Transverse colon (tissue), 4 donors: ENCODE measurements at regions not wholly inside any gene's neighbourhood (a gene's known extent, or its start where the extent isn't known, plus 50 kb on each side); places are given as distances from the start of the nearest gene placed in this dataset.

Experiments used
- DNase-seq: peaks from one replicate; pipeline ENCODE4 v3.0.0-alpha.2; 2019
- H3K27ac ChIP-seq, 4 donors: fragments of 200-600 bp; sonication (generic); 2 replicates each; pipeline ENCODE4 v1.5.1; 2016 to 2018; ENCODE audit warnings: inconsistent platforms in 4 of 4
- H3K27me3 ChIP-seq: fragments of 200-600 bp; sonication (generic); 2 replicates; pipeline ENCODE4 v1.5.1; 2017; ENCODE audit warnings: inconsistent platforms
- H3K36me3 ChIP-seq, 4 donors: fragments of 200-600 bp; sonication (generic); 2 replicates each; pipeline ENCODE4 v1.5.1; 2017 to 2019; ENCODE audit warnings: inconsistent platforms in 4 of 4
- H3K4me1 ChIP-seq, 4 donors: fragments of 200-600 bp; sonication (generic); 2 replicates each; pipeline ENCODE4 v1.5.1; 2017 to 2020; ENCODE audit warnings: inconsistent platforms in 4 of 4
- H3K4me3 ChIP-seq, 4 donors: fragments of 200-600 bp; sonication (generic); 1 replicate in 1 of 4; 2 replicates in 3 of 4; pipeline versions ENCODE4 v1.5.1 to v1.6.1; 2017 to 2019; ENCODE audit warnings: inconsistent platforms in 4 of 4
- H3K9me3 ChIP-seq, 2 donors: fragments of 200-600 bp; sonication (generic); 2 replicates each; pipeline ENCODE4 v1.5.1; 2017 to 2019; ENCODE audit warnings: inconsistent platforms in 2 of 2
- CTCF ChIP-seq, 5 experiments: fragments of 200-600 bp in 3 of 5; fragments of 450-650 bp in 2 of 5; sonication (generic) in 3 of 5; IDR thresholded peaks; 1 replicate in 2 of 5; 2 replicates in 3 of 5; pipeline ENCODE4 v1.5.1; 2016 to 2017; ENCODE audit warnings: antibody characterized with exemption in 5 of 5, inconsistent platforms in 3 of 5, mild to moderate bottlenecking in 2 of 5, moderate library complexity in 1 of 5
- EP300 ChIP-seq: sonication (generic); formaldehyde crosslinking; IDR thresholded peaks from one replicate; pipeline ENCODE4 v1.6.1; 2017; ENCODE audit warnings: antibody characterized with exemption, low read depth
- POLR2A ChIP-seq: fragments of 450-650 bp; IDR thresholded peaks from one replicate; pipeline ENCODE4 v1.6.1; 2016; ENCODE audit warnings: antibody characterized with exemption, mild to moderate bottlenecking, moderate library complexity
- POLR2AphosphoS5 ChIP-seq, 3 donors: sonication (generic); formaldehyde crosslinking; IDR thresholded peaks; one replicate each; pipeline ENCODE4 v1.6.1; 2016; ENCODE audit warnings: antibody characterized with exemption in 3 of 3
- WGBS, 2 donors: methylation state at CpG; one replicate each; pipeline ENCODE4 v1.1.5; 2018; ENCODE audit warnings: low coverage in 1 of 2; 5-methylcytosine and 5-hydroxymethylcytosine counted together
- in situ Hi-C, 4 donors: fragments of 200-750 bp; cut with MboI; loops; one replicate each; pipeline versions ENCODE4 v1.15.0 to v1.15.1; 2017; ENCODE audit warnings: low sequenced_read_pairs in 3 of 4, low pct_ligation_motif_present in 1 of 4, low pct_unique_long_range_greater_than_20kb in 1 of 4
- intact Hi-C: fragments of 100-400 bp; cut with DNase I; formaldehyde crosslinking; loops from one replicate; pipeline ENCODE4 v1.15.1; 2023; ENCODE audit warnings: low total_unique reads

GRCh38 chr6:170096191-170096802, 194.6 kb downstream of the DLL1 start:
- Histone ChIP-seq H3K4me1 (peaks cover 0 to 8% (median 0%) of the 10 kb centered on the region in 4 donors), H3K27ac (peak overlapping the region in 1 of 4 donors; percentile 51), H3K9me3 (no peaks in the 10 kb centered on the region), H3K36me3 (no peaks in the 10 kb centered on the region), H3K4me3 (no peak overlapping the region), H3K27me3 (no peaks in the 10 kb centered on the region)
- TF ChIP-seq POLR2AphosphoS5 (IDR thresholded peaks at IDR 0.05) (no peak), CTCF (IDR thresholded peaks at IDR 0.05) (no peak), EP300 (no peak), POLR2A (no peak)
- intact Hi-C loops (no loop called here), in situ Hi-C loops (no loop called here)
- WGBS, 2 donors = 34 to 68% methylated on average over 3 to 23 of the region's 23 CpGs
- DNase-seq = no peak

- TF ChIP-seq CTCF (IDR thresholded peaks at IDR 0.05) (no peak), EP300 (no peak), POLR2A (no peak), POLR2AphosphoS5 (IDR thresholded peaks at IDR 0.05) (no peak)
Observed at GRCh38 chr6:170095273-170095981, 195.5 kb downstream of the DLL1 start.

GRCh38 chr6:170094686-170095272, 196.1 kb downstream of the DLL1 start:
- in situ Hi-C loops = no loop called here

More at GRCh38 chr6:170095273-170095981, 195.5 kb downstream of the DLL1 start:
- Histone ChIP-seq H3K9me3 (no peaks in the 10 kb centered on the region), H3K4me3 (no peak overlapping the region), H3K27me3 (no peaks in the 10 kb centered on the region), H3K36me3 (no peaks in the 10 kb centered on the region), H3K4me1 (peaks cover 0 to 8% (median 0%) of the 10 kb centered on the region in 4 donors), H3K27ac (peak overlapping the region in 1 of 4 donors; percentile 18)
- in situ Hi-C loops = no loop called here
- 67 to 77% methylated on average over 1 to 19 of the region's 21 CpGs for WGBS, 2 donors
- no peak for DNase-seq
- intact Hi-C loops = no loop called here

GRCh38 chr6:170093658-170094596, 197.0 kb downstream of the DLL1 start:
- Histone ChIP-seq H3K27me3 (no peaks in the 10 kb centered on the region), H3K36me3 (no peaks in the 10 kb centered on the region), H3K4me1 (peaks cover 0 to 18% (median 0%) of the 10 kb centered on the region in 4 donors), H3K9me3 (no peaks in the 10 kb centered on the region), H3K4me3 (no peak overlapping the region), H3K27ac (no peak overlapping the region)
- 88 to 98% methylated on average over 16 to 37 of the region's 37 CpGs for WGBS, 2 donors
- DNase-seq = no peak
- in situ Hi-C loops = no loop called here
- TF ChIP-seq EP300 (no peak), POLR2A (no peak)
- intact Hi-C loops = no loop called here

More at GRCh38 chr6:170094686-170095272, 196.1 kb downstream of the DLL1 start:
- no peak for TF ChIP-seq POLR2AphosphoS5 (IDR thresholded peaks at IDR 0.05)
- H3K9me3 ChIP-seq = no peaks in the 10 kb centered on the region
- no peak overlapping the region for H3K4me3 ChIP-seq
- no peaks in the 10 kb centered on the region for H3K27me3 ChIP-seq
- H3K4me1 ChIP-seq = peaks cover 0 to 11% (median 0%) of the 10 kb centered on the region in 4 donors
- no peak for DNase-seq
- no peak overlapping the region for H3K27ac ChIP-seq
- intact Hi-C loops = no loop called here
- H3K36me3 ChIP-seq = no peaks in the 10 kb centered on the region
- WGBS, 2 donors = 85% methylated on average over 9 of the region's 9 CpGs; no CpG with 5 or more reads in 1 of the 2 donors
